ENCODE measurements at regions not wholly inside any gene's neighbourhood (a gene's known extent, or its start where the extent isn't known, plus 50 kb on each side); places are given as distances from the start of the nearest gene placed in this dataset.

DNA sequence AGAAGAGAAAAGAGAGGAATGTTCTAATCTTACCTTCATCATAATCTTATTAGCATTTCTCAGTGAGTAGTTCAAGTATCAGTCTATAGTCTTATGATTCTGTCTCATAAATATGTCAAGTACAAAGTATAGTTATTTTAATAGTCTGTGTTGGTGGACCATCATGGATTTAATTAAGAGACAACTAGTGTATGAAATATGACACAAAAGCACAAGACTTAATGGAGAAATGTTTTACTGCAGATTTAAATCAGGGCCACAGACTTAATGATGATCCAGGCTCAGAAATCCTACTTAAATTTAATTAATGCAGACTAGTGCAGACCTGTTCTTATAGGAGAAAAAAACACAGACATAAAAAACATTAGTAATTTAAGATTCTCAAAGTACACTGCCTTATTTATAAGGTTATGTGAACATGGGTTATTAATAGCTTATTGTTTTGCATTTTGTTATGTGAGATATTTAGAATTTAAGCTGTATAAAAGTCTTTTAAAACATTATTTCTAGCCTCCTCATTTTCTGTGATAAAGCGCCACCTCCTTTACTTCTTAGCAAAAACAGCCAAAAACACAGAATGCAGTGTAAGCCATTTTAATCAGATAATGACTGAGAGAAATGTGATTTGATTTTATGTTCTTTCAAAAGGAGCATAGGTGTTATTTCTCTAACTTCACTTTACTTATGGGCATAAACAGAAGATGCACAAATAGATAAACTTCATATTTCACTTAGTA lies 255.0 kb upstream of the SNX7 start:
- DNase-seq, result no peak
- TF ChIP-seq, protein P1, sequence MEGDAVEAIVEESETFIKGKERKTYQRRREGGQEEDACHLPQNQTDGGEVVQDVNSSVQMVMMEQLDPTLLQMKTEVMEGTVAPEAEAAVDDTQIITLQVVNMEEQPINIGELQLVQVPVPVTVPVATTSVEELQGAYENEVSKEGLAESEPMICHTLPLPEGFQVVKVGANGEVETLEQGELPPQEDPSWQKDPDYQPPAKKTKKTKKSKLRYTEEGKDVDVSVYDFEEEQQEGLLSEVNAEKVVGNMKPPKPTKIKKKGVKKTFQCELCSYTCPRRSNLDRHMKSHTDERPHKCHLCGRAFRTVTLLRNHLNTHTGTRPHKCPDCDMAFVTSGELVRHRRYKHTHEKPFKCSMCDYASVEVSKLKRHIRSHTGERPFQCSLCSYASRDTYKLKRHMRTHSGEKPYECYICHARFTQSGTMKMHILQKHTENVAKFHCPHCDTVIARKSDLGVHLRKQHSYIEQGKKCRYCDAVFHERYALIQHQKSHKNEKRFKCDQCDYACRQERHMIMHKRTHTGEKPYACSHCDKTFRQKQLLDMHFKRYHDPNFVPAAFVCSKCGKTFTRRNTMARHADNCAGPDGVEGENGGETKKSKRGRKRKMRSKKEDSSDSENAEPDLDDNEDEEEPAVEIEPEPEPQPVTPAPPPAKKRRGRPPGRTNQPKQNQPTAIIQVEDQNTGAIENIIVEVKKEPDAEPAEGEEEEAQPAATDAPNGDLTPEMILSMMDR (IDR thresholded peaks at IDR 0.05), result no peak
- ATAC-seq, result no peak
- no peak overlapping the region for H3K27ac ChIP-seq
- H3K4me1 ChIP-seq, result no peaks in the 10 kb centered on the region
- H3K27me3 ChIP-seq, result no peaks in the 10 kb centered on the region
- no peak overlapping the region for H3K4me3 ChIP-seq
- intact Hi-C loops (cut with DNase I), result no loop called here
- 89 to 97% methylated on average over 1 of the region's 1 CpG for WGBS, 2 donors
- FAIRE-seq, result no peak
- H3K36me3 ChIP-seq, result no peaks in the 10 kb centered on the region
- no peaks in the 10 kb centered on the region for H3K9me3 ChIP-seq

DNA sequence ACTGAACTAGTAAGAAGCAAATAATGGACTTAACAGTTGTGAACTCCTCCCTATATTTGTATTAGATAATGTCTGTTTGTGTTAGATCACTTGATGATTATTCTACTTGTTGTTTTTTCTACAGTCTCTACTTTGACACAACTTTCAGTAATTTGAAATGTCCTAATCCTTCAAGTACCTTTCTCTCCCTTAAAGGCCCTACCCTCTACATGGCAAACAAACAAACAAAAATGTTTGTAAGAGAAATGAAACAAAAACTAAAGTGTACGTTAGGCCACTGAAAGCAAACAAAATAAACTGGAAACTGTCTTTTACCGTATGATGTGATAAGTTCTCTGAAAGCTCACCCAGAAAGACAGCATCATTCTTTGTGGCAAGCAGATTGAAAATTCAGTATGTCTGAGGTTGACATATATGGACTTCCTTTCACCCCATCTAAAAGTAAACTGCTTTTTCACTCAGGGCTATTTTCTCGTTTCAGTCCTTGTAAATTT lies 255.9 kb upstream of the SNX7 start:
- H3K36me3 ChIP-seq, result no peaks in the 10 kb centered on the region
- TF ChIP-seq, protein P1 (IDR thresholded peaks at IDR 0.05), result no peak
- intact Hi-C loops (cut with DNase I), result no loop called here
- H3K27ac ChIP-seq, result no peak overlapping the region
- no peak for ATAC-seq
- H3K4me1 ChIP-seq, result no peaks in the 10 kb centered on the region
- FAIRE-seq, result no peak
- no peaks in the 10 kb centered on the region for H3K9me3 ChIP-seq
- no peaks in the 10 kb centered on the region for H3K27me3 ChIP-seq
- no peak for DNase-seq
- WGBS, 2 donors, result 19 to 25% methylated on average over 3 of the region's 3 CpGs
- no peak overlapping the region for H3K4me3 ChIP-seq

GRCh38 chr1:98404866-98405265 lies 256.7 kb upstream of the SNX7 start:
- Histone ChIP-seq H3K36me3 (no peaks in the 10 kb centered on the region), H3K27me3 (no peaks in the 10 kb centered on the region), H3K4me3 (no peak overlapping the region), H3K27ac (no peak overlapping the region), H3K9me3 (no peaks in the 10 kb centered on the region), H3K4me1 (no peaks in the 10 kb centered on the region)
- FAIRE-seq (no peak), ATAC-seq (no peak), DNase-seq (no peak)
- TF ChIP-seq, protein P1 (IDR thresholded peaks at IDR 0.05), result no peak
- WGBS, 2 donors, result 70 to 73% methylated on average over 2 of the region's 2 CpGs
- intact Hi-C loops (cut with DNase I), result no loop called here

- 46 to 49% methylated on average over 2 of the region's 2 CpGs for WGBS, 2 donors
- H3K9me3 ChIP-seq, result no peaks in the 10 kb centered on the region
- ATAC-seq (no peak), DNase-seq (no peak), FAIRE-seq (no peak)
- no peak overlapping the region for H3K4me3 ChIP-seq
- no peaks in the 10 kb centered on the region for H3K36me3 ChIP-seq
- TF ChIP-seq, protein P1 (IDR thresholded peaks at IDR 0.05), result no peak
- H3K27ac ChIP-seq, result no peak overlapping the region
- no peaks in the 10 kb centered on the region for H3K4me1 ChIP-seq
- H3K27me3 ChIP-seq, result no peaks in the 10 kb centered on the region
- intact Hi-C loops (cut with DNase I), result no loop called here
Measured at GRCh38 chr1:98403963-98404480, 257.5 kb upstream of the SNX7 start.

DNA sequence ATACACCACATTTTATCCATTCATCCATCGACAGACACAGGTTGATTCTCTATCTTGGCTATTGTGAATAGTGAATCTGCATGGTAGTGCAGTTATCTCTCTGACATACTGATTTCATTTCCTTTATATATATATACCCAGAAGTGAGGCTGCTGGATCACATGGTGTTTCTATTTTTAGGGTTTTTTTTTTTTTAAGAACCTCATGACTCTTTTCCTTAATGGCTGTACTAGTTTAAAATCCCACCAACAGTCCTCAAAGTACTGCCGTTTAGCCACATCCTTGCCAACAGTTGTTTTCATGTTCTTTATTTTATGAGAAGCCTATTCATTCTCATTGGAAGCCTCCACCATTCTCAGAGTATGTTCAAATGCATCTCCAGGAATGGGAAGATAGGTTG lies 258.7 kb upstream of the SNX7 start:
- ATAC-seq (no peak), DNase-seq (no peak), FAIRE-seq (no peak)
- TF ChIP-seq, protein P1 (IDR thresholded peaks at IDR 0.05), result no peak
- Histone ChIP-seq H3K27me3 (no peaks in the 10 kb centered on the region), H3K27ac (no peak overlapping the region), H3K4me3 (no peak overlapping the region), H3K9me3 (no peaks in the 10 kb centered on the region), H3K4me1 (no peaks in the 10 kb centered on the region), H3K36me3 (no peaks in the 10 kb centered on the region)
- intact Hi-C loops (cut with DNase I), result no loop called here
- 74 to 77% methylated on average over 2 of the region's 2 CpGs for WGBS, 2 donors

Data from pancreas (tissue), 10 donors.